ENCODE measurements at regions not wholly inside any gene's neighbourhood (a gene's known extent, or its start where the extent isn't known, plus 50 kb on each side); places are given as distances from the start of the nearest gene placed in this dataset.

DNA sequence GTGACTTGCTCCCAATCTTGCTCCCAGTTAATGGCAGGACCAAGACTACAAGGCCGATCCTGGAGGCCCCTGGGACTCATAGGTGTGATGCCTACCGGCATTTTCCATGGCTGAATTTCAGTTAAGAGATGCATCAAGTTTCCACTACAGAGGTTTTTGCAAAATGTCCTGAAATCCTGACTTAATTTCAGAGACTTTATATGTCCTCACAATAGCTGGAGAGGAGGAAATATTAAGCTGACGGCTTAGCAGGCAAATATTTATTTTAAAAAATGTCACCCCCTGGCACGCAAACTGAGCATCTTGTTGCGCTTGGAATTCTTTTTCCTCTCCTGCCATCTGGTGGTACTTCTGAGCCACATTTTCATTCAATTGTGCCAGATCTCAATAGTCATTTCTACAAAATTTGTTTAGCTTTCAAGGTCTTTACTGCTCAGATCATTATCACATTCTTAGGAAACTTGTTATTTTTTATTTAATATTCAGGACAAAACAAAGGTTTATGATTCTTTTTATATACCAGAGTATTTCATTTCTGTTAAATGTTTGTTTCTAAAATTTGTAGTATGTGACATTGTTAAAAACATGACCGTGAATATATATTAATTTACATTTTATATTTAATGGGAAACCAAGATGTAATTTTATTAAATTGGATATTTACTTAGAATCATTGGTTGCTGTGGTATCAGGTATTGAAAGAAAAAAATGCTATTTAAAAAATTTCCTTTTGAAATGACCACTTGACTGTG lies 189.2 kb upstream of the THRB start:
- no peaks in the 10 kb centered on the region for H3F3A ChIP-seq (ENCODE audit: insufficient read depth, low read length, poor library complexity, severe bottlenecking)
- H4K20me1 ChIP-seq (ENCODE audit: insufficient read depth): no peaks in the 10 kb centered on the region
- no peaks in the 10 kb centered on the region for H3K9me2 ChIP-seq (ENCODE audit: insufficient read depth, low read length)
- H3K9me3 ChIP-seq (ENCODE audit: low read length): no peaks in the 10 kb centered on the region
- no peaks in the 10 kb centered on the region for H3K79me2 ChIP-seq (replicated peaks; ENCODE audit: insufficient read depth, low read length)
- no peaks in the 10 kb centered on the region for H3K36me3 ChIP-seq (ENCODE audit: insufficient read depth, low read length)
- H2AFZ ChIP-seq (ENCODE audit: low read depth, low read length): no peak overlapping the region
- no peak overlapping the region for H3K4me2 ChIP-seq (ENCODE audit: low read length)
- no peaks in the 10 kb centered on the region for H3K27me3 ChIP-seq (ENCODE audit: insufficient read depth, low read depth, low read length)
- no peak overlapping the region for H3K27ac ChIP-seq (ENCODE audit: low read length)
- no peak overlapping the region for H3K9ac ChIP-seq (ENCODE audit: low read length)
- H3K4me3 ChIP-seq (ENCODE audit: low read length): no peak overlapping the region
- TF ChIP-seq MXI1 (conservative IDR thresholded peaks at IDR 0.05; ENCODE audit: poor library complexity, severe bottlenecking) (no peak), RAD21 (conservative IDR thresholded peaks at IDR 0.05) (peak; percentile 86), CTCF (IDR thresholded peaks at IDR 0.05; ENCODE audit: poor library complexity, severe bottlenecking) (peak; percentile 82), SMC3 (conservative IDR thresholded peaks at IDR 0.05; ENCODE audit: poor library complexity) (peak; percentile 90)

GRCh38 chr3:24684506-24685023 lies 189.9 kb upstream of the THRB start:
- Histone ChIP-seq H2AFZ (ENCODE audit: low read depth, low read length) (no peak overlapping the region), H3K4me2 (ENCODE audit: low read length) (no peak overlapping the region), H3K79me2 (replicated peaks; ENCODE audit: insufficient read depth, low read length) (no peaks in the 10 kb centered on the region), H3K9me3 (ENCODE audit: low read length) (no peaks in the 10 kb centered on the region), H4K20me1 (ENCODE audit: insufficient read depth) (no peaks in the 10 kb centered on the region), H3K27ac (ENCODE audit: low read length) (no peak overlapping the region), H3K27me3 (ENCODE audit: insufficient read depth, low read depth, low read length) (no peaks in the 10 kb centered on the region), H3K4me3 (ENCODE audit: low read length) (no peak overlapping the region), H3F3A (ENCODE audit: insufficient read depth, low read length, poor library complexity, severe bottlenecking) (no peaks in the 10 kb centered on the region), H3K36me3 (ENCODE audit: insufficient read depth, low read length) (no peaks in the 10 kb centered on the region), H3K9me2 (ENCODE audit: insufficient read depth, low read length) (no peaks in the 10 kb centered on the region), H3K9ac (ENCODE audit: low read length) (no peak overlapping the region)
- TF ChIP-seq RAD21 (conservative IDR thresholded peaks at IDR 0.05) (no peak), CTCF (IDR thresholded peaks at IDR 0.05; ENCODE audit: poor library complexity, severe bottlenecking) (no peak), EZH2 (IDR thresholded peaks at IDR 0.05; ENCODE audit: borderline replicate concordance, insufficient read depth, low read length, poor library complexity, severe bottlenecking) (no peak), MXI1 (conservative IDR thresholded peaks at IDR 0.05; ENCODE audit: poor library complexity, severe bottlenecking) (no peak), SMC3 (conservative IDR thresholded peaks at IDR 0.05; ENCODE audit: poor library complexity) (no peak), EP300 (conservative IDR thresholded peaks at IDR 0.05; ENCODE audit: poor library complexity, severe bottlenecking) (no peak), TAF1 (IDR thresholded peaks at IDR 0.05; ENCODE audit: low read depth) (no peak), POLR2AphosphoS5 (IDR thresholded peaks at IDR 0.05) (no peak)
- TF ChIP-seq, protein P1, sequence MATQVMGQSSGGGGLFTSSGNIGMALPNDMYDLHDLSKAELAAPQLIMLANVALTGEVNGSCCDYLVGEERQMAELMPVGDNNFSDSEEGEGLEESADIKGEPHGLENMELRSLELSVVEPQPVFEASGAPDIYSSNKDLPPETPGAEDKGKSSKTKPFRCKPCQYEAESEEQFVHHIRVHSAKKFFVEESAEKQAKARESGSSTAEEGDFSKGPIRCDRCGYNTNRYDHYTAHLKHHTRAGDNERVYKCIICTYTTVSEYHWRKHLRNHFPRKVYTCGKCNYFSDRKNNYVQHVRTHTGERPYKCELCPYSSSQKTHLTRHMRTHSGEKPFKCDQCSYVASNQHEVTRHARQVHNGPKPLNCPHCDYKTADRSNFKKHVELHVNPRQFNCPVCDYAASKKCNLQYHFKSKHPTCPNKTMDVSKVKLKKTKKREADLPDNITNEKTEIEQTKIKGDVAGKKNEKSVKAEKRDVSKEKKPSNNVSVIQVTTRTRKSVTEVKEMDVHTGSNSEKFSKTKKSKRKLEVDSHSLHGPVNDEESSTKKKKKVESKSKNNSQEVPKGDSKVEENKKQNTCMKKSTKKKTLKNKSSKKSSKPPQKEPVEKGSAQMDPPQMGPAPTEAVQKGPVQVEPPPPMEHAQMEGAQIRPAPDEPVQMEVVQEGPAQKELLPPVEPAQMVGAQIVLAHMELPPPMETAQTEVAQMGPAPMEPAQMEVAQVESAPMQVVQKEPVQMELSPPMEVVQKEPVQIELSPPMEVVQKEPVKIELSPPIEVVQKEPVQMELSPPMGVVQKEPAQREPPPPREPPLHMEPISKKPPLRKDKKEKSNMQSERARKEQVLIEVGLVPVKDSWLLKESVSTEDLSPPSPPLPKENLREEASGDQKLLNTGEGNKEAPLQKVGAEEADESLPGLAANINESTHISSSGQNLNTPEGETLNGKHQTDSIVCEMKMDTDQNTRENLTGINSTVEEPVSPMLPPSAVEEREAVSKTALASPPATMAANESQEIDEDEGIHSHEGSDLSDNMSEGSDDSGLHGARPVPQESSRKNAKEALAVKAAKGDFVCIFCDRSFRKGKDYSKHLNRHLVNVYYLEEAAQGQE (IDR thresholded peaks at IDR 0.05; ENCODE audit: borderline replicate concordance): no peak
